ENCODE measurements at regions not wholly inside any gene's neighbourhood (a gene's known extent, or its start where the extent isn't known, plus 50 kb on each side); places are given as distances from the start of the nearest gene placed in this dataset.

- 85% methylated on average over 16 of the region's 35 CpGs; no CpG with 5 or more reads in 1 of the 2 experiments for WGBS, 2 experiments (ENCODE audit: extremely low coverage in 2 of 2, insufficient read length in 1 of 2)
- H3K4me1 ChIP-seq (ENCODE audit: control insufficient read depth, insufficient read depth, low read length), result no peaks in the 10 kb centered on the region
- POLR2A ChIA-PET (ENCODE audit: unreplicated experiment), result no interaction called here
- no peak overlapping the region for H3K56ac ChIP-seq (ENCODE audit: extremely low read depth, insufficient read depth, low read length)
- H3K14ac ChIP-seq (replicated peaks; ENCODE audit: low read depth, low read length), result no peak overlapping the region
- H3K9me1 ChIP-seq (ENCODE audit: insufficient read depth, low read length), result no peaks in the 10 kb centered on the region
- CTCF ChIA-PET, result no interaction called here
- dilution Hi-C loops (cut with HindIII; ENCODE audit: low sequenced_read_pairs, unreplicated experiment), result no loop called here
- H3K27ac ChIP-seq (ENCODE audit: insufficient read depth, low read length), result no peak overlapping the region
- no peak overlapping the region for H3K23ac ChIP-seq (ENCODE audit: low read depth, low read length)
- H3K79me1 ChIP-seq (ENCODE audit: low read depth in 1 of 2, low read length in 2 of 2), result no peaks in the 10 kb centered on the region
- H4K20me1 ChIP-seq (ENCODE audit: insufficient read depth, low read length), result no peaks in the 10 kb centered on the region
- no peak overlapping the region for H2BK15ac ChIP-seq (ENCODE audit: low read depth, low read length)
- no peak overlapping the region for H2BK5ac ChIP-seq (ENCODE audit: low read depth, low read length, poor library complexity, severe bottlenecking)
- no peak overlapping the region for H3K4me3 ChIP-seq (ENCODE audit: insufficient read depth, low read depth, low read length)
- TF ChIP-seq MXI1 (IDR thresholded peaks at IDR 0.05; ENCODE audit: borderline replicate concordance, low read depth, low read length), result no peak
- no peak for TF ChIP-seq BHLHE40 (IDR thresholded peaks at IDR 0.05; ENCODE audit: low read depth, low read length)
- no peak for TF ChIP-seq NFE2L2 (IDR thresholded peaks at IDR 0.05; ENCODE audit: low read depth, low read length)
- H2BK20ac ChIP-seq (ENCODE audit: low read depth, low read length), result no peak overlapping the region
- no peak overlapping the region for H4K8ac ChIP-seq (ENCODE audit: low read depth in 2 of 2, low read length in 2 of 2)
- no peak overlapping the region for H3K4ac ChIP-seq (ENCODE audit: low read depth, low read length)
- no peak overlapping the region for H3K4me2 ChIP-seq (ENCODE audit: low read depth, low read length)
- no peak overlapping the region for H3K9ac ChIP-seq (ENCODE audit: low read depth, low read length)
- intact Hi-C loops (cut with micrococcal nuclease), result no loop called here
- no peak overlapping the region for H4K91ac ChIP-seq (ENCODE audit: insufficient read depth, low read depth, low read length)
- no peak overlapping the region for H4K5ac ChIP-seq (ENCODE audit: low read depth, low read length)
- peaks cover 37% of the 10 kb centered on the region for H3K9me3 ChIP-seq (ENCODE audit: control insufficient read depth, insufficient read depth, low read length)
- H2AK5ac ChIP-seq (ENCODE audit: low read depth, low read length), result no peak overlapping the region
- no peaks in the 10 kb centered on the region for H3K36me3 ChIP-seq (ENCODE audit: control insufficient read depth, insufficient read depth, low read length)
- no peak overlapping the region for H3K18ac ChIP-seq (ENCODE audit: low read depth, low read length)
- no TSS peak for BruUV-seq (replicated peaks)
- in situ Hi-C loops (cut with MboI; ENCODE audit: low sequenced_read_pairs), result no loop called here
- H2AK9ac ChIP-seq (replicated peaks; ENCODE audit: low read depth, low read length, poor library complexity), result no peak overlapping the region
- no peak overlapping the region for H2AFZ ChIP-seq (replicated peaks; ENCODE audit: low read length, poor library complexity)
- no peak overlapping the region for H2BK120ac ChIP-seq (ENCODE audit: low read depth, low read length)
- DNase-seq (no peak), ATAC-seq (ENCODE audit: low read depth) (no peak)
- H3K27me3 ChIP-seq (ENCODE audit: control insufficient read depth, insufficient read depth, low read length), result no peaks in the 10 kb centered on the region
These were observed 153.7 kb upstream of the ALG10B start for GRCh38 chr12:38162708-38163441.
